ENCODE measurements at regions not wholly inside any gene's neighbourhood (a gene's known extent, or its start where the extent isn't known, plus 50 kb on each side); places are given as distances from the start of the nearest gene placed in this dataset.

GRCh38 chr14:61148742-61149350 is 132.3 kb downstream of the TMEM30B start:
- no peak overlapping the region for H3K4me3 ChIP-seq (ENCODE audit: low read depth in 1 of 3, low read length in 3 of 3)
- TF ChIP-seq JUND (IDR thresholded peaks at IDR 0.05) (no peak), TAF1 (conservative IDR thresholded peaks at IDR 0.05) (no peak), NR2F2 (IDR thresholded peaks at IDR 0.05) (no peak), RAD21 (IDR thresholded peaks at IDR 0.05) (no peak), HNF4G (IDR thresholded peaks at IDR 0.05) (no peak), GABPA (IDR thresholded peaks at IDR 0.05 in 1 of 2, conservative IDR thresholded peaks at IDR 0.05 in 1 of 2) (no peak), FOXA2 (IDR thresholded peaks at IDR 0.05) (no peak), FOXA1 (IDR thresholded peaks at IDR 0.05) (no peak), MAX (IDR thresholded peaks at IDR 0.05) (no peak), RXRA (IDR thresholded peaks at IDR 0.05) (no peak), REST (IDR thresholded peaks at IDR 0.05) (no peak), SP1 (IDR thresholded peaks at IDR 0.05) (no peak)
- 95% methylated on average over 4 of the region's 4 CpGs for WGBS

GRCh38 chr14:61147831-61148549 is 133.1 kb downstream of the TMEM30B start:
- H3K36me3 ChIP-seq (ENCODE audit: control insufficient read depth in 4 of 4, insufficient read depth in 3 of 4, low read depth in 1 of 4, low read length in 3 of 4) = no peaks in the 10 kb centered on the region
- H3K4me1 ChIP-seq (ENCODE audit: control insufficient read depth in 4 of 4, insufficient read depth in 4 of 4, low read length in 3 of 4) = no peaks in the 10 kb centered on the region
- no peak overlapping the region for H3K27ac ChIP-seq (ENCODE audit: low read depth in 1 of 2, low read length in 2 of 2)
- H3K9ac ChIP-seq (ENCODE audit: low read depth in 1 of 2, low read length in 2 of 2) = no peak overlapping the region
- H3K27me3 ChIP-seq (ENCODE audit: control insufficient read depth in 4 of 4, insufficient read depth in 4 of 4, low read length in 3 of 4) = no peaks in the 10 kb centered on the region
- TF ChIP-seq JUND (IDR thresholded peaks at IDR 0.05) = no peak
- TF ChIP-seq HNF4A (conservative IDR thresholded peaks at IDR 0.05) = no peak
- no peak for TF ChIP-seq MAX (IDR thresholded peaks at IDR 0.05)
- no peak for TF ChIP-seq YY1 (IDR thresholded peaks at IDR 0.05)
- no peak for TF ChIP-seq SP1 (IDR thresholded peaks at IDR 0.05)
- TF ChIP-seq EGR1 (IDR thresholded peaks at IDR 0.05; ENCODE audit: low read depth in 2 of 2) = no peak
- TF ChIP-seq RXRA (IDR thresholded peaks at IDR 0.05) = no peak
- TF ChIP-seq ATF3 (IDR thresholded peaks at IDR 0.05) = no peak
- TF ChIP-seq CTCF (IDR thresholded peaks at IDR 0.05; ENCODE audit: low read depth, low read length, missing input control) = no peak
- TF ChIP-seq FOXA1 (IDR thresholded peaks at IDR 0.05) = no peak
- no peak for TF ChIP-seq FOXA2 (IDR thresholded peaks at IDR 0.05)
- no peak for TF ChIP-seq HNF4G (IDR thresholded peaks at IDR 0.05)
- DNase-seq (ENCODE audit: low spot score) = no peak
- H3K9me3 ChIP-seq (ENCODE audit: control insufficient read depth in 4 of 4, low read length in 3 of 4) = peaks cover 0 to 12% (median 2%) of the 10 kb centered on the region in 4 donors
- WGBS = 85% methylated on average over 21 of the region's 21 CpGs
- no peak overlapping the region for H3K4me3 ChIP-seq (ENCODE audit: low read depth in 1 of 3, low read length in 3 of 3)

More at GRCh38 chr14:61148742-61149350, 132.3 kb downstream of the TMEM30B start:
- no peak for DNase-seq (ENCODE audit: low spot score)
- H3K27ac ChIP-seq (ENCODE audit: low read depth in 1 of 2, low read length in 2 of 2) = no peak overlapping the region
- no peak overlapping the region for H3K9ac ChIP-seq (ENCODE audit: low read depth in 1 of 2, low read length in 2 of 2)
- peaks cover 0 to 10% (median 1%) of the 10 kb centered on the region in 4 donors for H3K9me3 ChIP-seq (ENCODE audit: control insufficient read depth in 4 of 4, low read length in 3 of 4)
- no peaks in the 10 kb centered on the region for H3K4me1 ChIP-seq (ENCODE audit: control insufficient read depth in 4 of 4, insufficient read depth in 4 of 4, low read length in 3 of 4)
- H3K36me3 ChIP-seq (ENCODE audit: control insufficient read depth in 4 of 4, insufficient read depth in 3 of 4, low read depth in 1 of 4, low read length in 3 of 4) = no peaks in the 10 kb centered on the region
- H3K27me3 ChIP-seq (ENCODE audit: control insufficient read depth in 4 of 4, insufficient read depth in 4 of 4, low read length in 3 of 4) = no peaks in the 10 kb centered on the region

All from liver (tissue), 8 donors.